Mammary epithelial cell (primary cell): ENCODE measurements at regions not wholly inside any gene's neighbourhood (a gene's known extent, or its start where the extent isn't known, plus 50 kb on each side); places are given as distances from the start of the nearest gene placed in this dataset.

Experiments
- CTCF ChIP-seq, 2 donors: IDR thresholded peaks in 1 of 2; conservative IDR thresholded peaks in 1 of 2; 2 replicates each; pipeline ENCODE4 v1.5.1; 2011 to 2012; ENCODE audit warnings: inconsistent platforms in 2 of 2, low read length in 2 of 2, mild to moderate bottlenecking in 2 of 2, control low read depth in 1 of 2, low read depth in 1 of 2; ENCODE audit not compliant: insufficient read depth in 1 of 2; ENCODE audit errors: extremely low read depth in 1 of 2
- EZH2 ChIP-seq: IDR thresholded peaks from 2 replicates; pipeline ENCODE4 v1.6.1; 2012; ENCODE audit warnings: low read length, inconsistent platforms, borderline replicate concordance

- TF ChIP-seq EZH2, result no peak
- TF ChIP-seq CTCF (conservative IDR thresholded peaks at IDR 0.05 in 1 of 2, IDR thresholded peaks at IDR 0.05 in 1 of 2; ENCODE audit: extremely low read depth in 1 of 2, insufficient read depth in 1 of 2, low read depth in 1 of 2, low read length in 2 of 2), result no peak
These were observed 140.9 kb downstream of the TWIST2 start for GRCh38 chr2:238988752-238989151.
